IMR-90 (cell line): ENCODE measurements at regions not wholly inside any gene's neighbourhood (a gene's known extent, or its start where the extent isn't known, plus 50 kb on each side); places are given as distances from the start of the nearest gene placed in this dataset.

ENCODE experiments used
- ATAC-seq: fragments of 200-7000 bp; cut with Tn5 transposase; 2 replicates; pipeline ENCODE4 v1.9.1; 2020; ENCODE audit warnings: low read depth, mild to moderate bottlenecking, moderate library complexity
- BruUV-seq: library from RNA; stranded (reverse); fragments of 400-500 nt; replicated peaks from 2 replicates; lab custom pipeline; 2021; lab: Mats Ljungman, UMichigan
- CTCF ChIA-PET: fragments of 300-600 bp; formaldehyde crosslinking; extraction: SDS; loops from one replicate; lab custom pipeline; 2021; ENCODE audit warnings: antibody characterized with exemption; lab: Yijun Ruan, JAX
- POLR2A ChIA-PET: fragments of 300-600 bp; sonication (Branson Sonifier 250); formaldehyde crosslinking; loops from one replicate; lab custom pipeline; 2022; ENCODE audit warnings: antibody characterized with exemption; ENCODE audit not compliant: unreplicated experiment; lab: Charles Lee
- DNase-seq: peaks from one replicate; pipeline ENCODE4 v3.0.0; 2013
- H2AFZ ChIP-seq: replicated peaks from 2 replicates; pipeline ENCODE3; 2013; ENCODE audit warnings: low read length, mild to moderate bottlenecking; ENCODE audit not compliant: poor library complexity
- H2AK5ac ChIP-seq: 2 replicates; pipeline ENCODE4 v1.6.1; 2013; ENCODE audit warnings: low read depth, low read length, inconsistent platforms
- H2AK9ac ChIP-seq: replicated peaks from 2 replicates; pipeline ENCODE3; 2013; ENCODE audit warnings: mild to moderate bottlenecking, low read depth, low read length, moderate library complexity; ENCODE audit not compliant: poor library complexity
- H2BK120ac ChIP-seq: 2 replicates; pipeline ENCODE4 v1.6.1; 2013; ENCODE audit warnings: low read depth, low read length, inconsistent platforms
- H2BK15ac ChIP-seq: 3 replicates; pipeline ENCODE4 v1.6.1; 2013; ENCODE audit warnings: low read depth, low read length, inconsistent platforms
- H2BK20ac ChIP-seq: 2 replicates; pipeline ENCODE4 v1.6.1; 2013; ENCODE audit warnings: low read depth, mild to moderate bottlenecking, inconsistent platforms, low read length, moderate library complexity
- H2BK5ac ChIP-seq: 2 replicates; pipeline ENCODE4 v1.6.1; 2013; ENCODE audit warnings: mild to moderate bottlenecking, low read depth, low read length, inconsistent platforms; ENCODE audit not compliant: poor library complexity, severe bottlenecking
- H3K14ac ChIP-seq: replicated peaks from 2 replicates; pipeline ENCODE4 v1.6.1; 2013; ENCODE audit warnings: low read depth, low read length, inconsistent platforms
- H3K18ac ChIP-seq: 2 replicates; pipeline ENCODE4 v1.6.1; 2013; ENCODE audit warnings: low read depth, low read length, control low read depth
- H3K23ac ChIP-seq: 2 replicates; pipeline ENCODE4 v1.6.1; 2013; ENCODE audit warnings: low read depth, low read length, inconsistent platforms
- H3K27ac ChIP-seq: 2 replicates; pipeline ENCODE4 v1.5.1; 2013; ENCODE audit warnings: mild to moderate bottlenecking, control low read depth, low read length; ENCODE audit not compliant: insufficient read depth
- H3K27me3 ChIP-seq: 2 replicates; pipeline ENCODE4 v1.6.1; 2013; ENCODE audit warnings: low read length; ENCODE audit not compliant: control insufficient read depth, insufficient read depth
- H3K36me3 ChIP-seq: 2 replicates; pipeline ENCODE4 v1.6.1; 2013; ENCODE audit warnings: low read length, mixed read lengths; ENCODE audit not compliant: control insufficient read depth, insufficient read depth
- H3K4ac ChIP-seq: 2 replicates; pipeline ENCODE4 v1.6.1; 2013; ENCODE audit warnings: low read depth, low read length, inconsistent platforms
- H3K4me1 ChIP-seq: 2 replicates; pipeline ENCODE4 v1.6.1; 2013; ENCODE audit warnings: low read length, mixed read lengths; ENCODE audit not compliant: control insufficient read depth, insufficient read depth
- H3K4me2 ChIP-seq: 2 replicates; pipeline ENCODE4 v1.6.1; 2013; ENCODE audit warnings: low read depth, mild to moderate bottlenecking, control low read depth, low read length, moderate library complexity
- H3K4me3 ChIP-seq: 2 replicates; pipeline ENCODE4 v1.5.1; 2013; ENCODE audit warnings: low read depth, mild to moderate bottlenecking, control low read depth, low read length, moderate library complexity; ENCODE audit not compliant: insufficient read depth
- H3K56ac ChIP-seq: 2 replicates; pipeline ENCODE4 v1.6.1; 2013; ENCODE audit warnings: low read length, inconsistent platforms; ENCODE audit not compliant: insufficient read depth; ENCODE audit errors: extremely low read depth
- H3K79me1 ChIP-seq, 2 experiments: 2 replicates each; pipeline ENCODE4 v1.6.1; 2013; ENCODE audit warnings: low read length in 2 of 2, inconsistent platforms in 1 of 2, low read depth in 1 of 2
- H3K9ac ChIP-seq: 2 replicates; pipeline ENCODE4 v1.6.1; 2013; ENCODE audit warnings: low read depth, low read length, control low read depth
- H3K9me1 ChIP-seq: 2 replicates; pipeline ENCODE4 v1.6.1; 2013; ENCODE audit warnings: low read length, inconsistent platforms; ENCODE audit not compliant: insufficient read depth
- H3K9me3 ChIP-seq: 2 replicates; pipeline ENCODE4 v1.6.1; 2013; ENCODE audit warnings: low read length; ENCODE audit not compliant: control insufficient read depth, insufficient read depth
- H4K20me1 ChIP-seq: 2 replicates; pipeline ENCODE4 v1.6.1; 2013; ENCODE audit warnings: low read length, inconsistent platforms; ENCODE audit not compliant: insufficient read depth
- H4K5ac ChIP-seq: 2 replicates; pipeline ENCODE4 v1.6.1; 2013; ENCODE audit warnings: mild to moderate bottlenecking, low read depth, low read length, control low read depth
- H4K8ac ChIP-seq, 2 experiments: 2 replicates each; pipeline ENCODE4 v1.6.1; 2013; ENCODE audit warnings: low read depth in 2 of 2, low read length in 2 of 2, control low read depth in 1 of 2, inconsistent platforms in 1 of 2
- H4K91ac ChIP-seq: 2 replicates; pipeline ENCODE4 v1.6.1; 2013; ENCODE audit warnings: low read depth, low read length, inconsistent platforms; ENCODE audit not compliant: insufficient read depth
- BHLHE40 ChIP-seq: fragments of 150-350 bp; IDR thresholded peaks from 2 replicates; pipeline ENCODE4 v1.6.1; 2016; ENCODE audit warnings: mild to moderate bottlenecking, low read depth, low read length
- CEBPB ChIP-seq: IDR thresholded peaks from 2 replicates; pipeline ENCODE4 v1.6.1; 2012; ENCODE audit warnings: low read depth, low read length, improper control_type of control experiment
- CHD1 ChIP-seq: IDR thresholded peaks from 2 replicates; pipeline ENCODE4 v1.6.1; 2012; ENCODE audit warnings: low read depth, low read length, improper control_type of control experiment
- FOS ChIP-seq: fragments of 150-350 bp; IDR thresholded peaks from 2 replicates; pipeline ENCODE4 v1.6.1; 2016; ENCODE audit warnings: low read depth, low read length
- MAFK ChIP-seq: IDR thresholded peaks from 2 replicates; pipeline ENCODE4 v1.6.1; 2012; ENCODE audit warnings: low read depth, low read length, improper control_type of control experiment
- MAZ ChIP-seq: IDR thresholded peaks from 2 replicates; pipeline ENCODE4 v1.6.1; 2012; ENCODE audit warnings: low read depth, mild to moderate bottlenecking, low read length, improper control_type of control experiment, moderate library complexity, borderline replicate concordance
- MXI1 ChIP-seq: IDR thresholded peaks from 2 replicates; pipeline ENCODE4 v1.6.1; 2012; ENCODE audit warnings: low read depth, mild to moderate bottlenecking, low read length, moderate library complexity, borderline replicate concordance
- NFE2L2 ChIP-seq: fragments of 150-350 bp; IDR thresholded peaks from 2 replicates; pipeline ENCODE4 v1.6.1; 2016; ENCODE audit warnings: low read depth, mild to moderate bottlenecking, low read length
- POLR2A ChIP-seq: IDR thresholded peaks from 2 replicates; pipeline ENCODE4 v1.6.1; 2012; ENCODE audit warnings: mild to moderate bottlenecking, low read depth, low read length
- RAD21 ChIP-seq: IDR thresholded peaks from 2 replicates; pipeline ENCODE4 v1.6.1; 2012; ENCODE audit warnings: low read length, improper control_type of control experiment
- RCOR1 ChIP-seq: IDR thresholded peaks from 2 replicates; pipeline ENCODE4 v1.6.1; 2012; ENCODE audit warnings: mild to moderate bottlenecking, low read length, improper control_type of control experiment; ENCODE audit not compliant: insufficient replicate concordance
- dilution Hi-C: fragments of 300-500 bp; cut with HindIII; formaldehyde crosslinking; loops from one replicate; pipeline ENCODE4 v1.14.3; 2018; ENCODE audit warnings: low sequenced_read_pairs; ENCODE audit not compliant: unreplicated experiment
- in situ Hi-C: fragments of 300-500 bp; cut with MboI; formaldehyde crosslinking; loops from 3 replicates; pipeline ENCODE4 v1.14.3; 2019; ENCODE audit warnings: low sequenced_read_pairs, inconsistent platforms, mixed read lengths
- intact Hi-C: fragments of 100-400 bp; cut with micrococcal nuclease; formaldehyde crosslinking; loops from 2 replicates; pipeline ENCODE4 v1.10.0; 2022
- TF ChIP-seq, protein P1 (sequence below): conservative IDR thresholded peaks from 2 replicates; pipeline ENCODE4 v1.5.1; 2012; ENCODE audit warnings: mild to moderate bottlenecking, low read depth, low read length, improper control_type of control experiment
- TF ChIP-seq, protein P2 (sequence below): fragments of 150-350 bp; IDR thresholded peaks from 2 replicates; pipeline ENCODE4 v1.6.1; 2017; ENCODE audit warnings: mild to moderate bottlenecking, antibody characterized with exemption, low read length, low read depth

DNA sequence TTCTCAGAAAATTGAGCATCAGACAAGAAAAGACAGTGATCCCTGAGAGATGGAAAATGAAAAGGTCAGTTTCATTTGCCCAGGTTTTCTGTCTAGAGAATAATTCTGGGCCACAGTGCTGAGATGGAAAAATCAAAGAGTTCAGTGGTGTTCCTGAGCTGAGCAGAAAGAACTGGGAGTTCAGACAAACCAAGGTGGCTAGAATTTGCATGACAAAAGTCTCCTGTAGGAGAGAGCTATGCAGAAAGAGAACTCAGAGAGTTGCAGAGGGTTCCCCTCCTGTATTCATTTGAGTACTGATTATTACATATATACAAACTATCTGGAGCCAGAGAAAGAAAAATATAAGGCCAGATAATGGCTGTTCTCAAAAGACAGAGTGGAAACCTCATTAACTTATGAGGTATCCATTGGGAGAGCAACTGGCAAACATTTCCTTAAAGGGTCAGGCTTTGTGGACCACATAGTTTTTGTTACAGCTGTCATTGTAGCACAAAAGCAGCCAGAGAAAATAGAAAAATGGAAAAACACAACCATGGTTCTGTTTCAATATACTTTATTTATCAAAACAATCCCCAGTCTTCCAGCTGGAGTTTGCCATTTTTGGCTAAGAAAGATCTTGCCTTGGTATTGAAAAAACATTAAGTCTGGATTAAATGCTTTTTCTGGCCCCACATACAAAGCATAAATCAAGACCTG lies 1004.1 kb downstream of the TBL1XR1 start:
- Histone ChIP-seq H3K4me2 (no peak overlapping the region), H3K79me1 (no peaks in the 10 kb centered on the region), H3K18ac (no peak overlapping the region), H3K4me1 (no peaks in the 10 kb centered on the region), H3K14ac (no peak overlapping the region), H3K27me3 (no peaks in the 10 kb centered on the region), H4K20me1 (no peaks in the 10 kb centered on the region), H3K4ac (no peak overlapping the region), H3K56ac (no peak overlapping the region), H3K9ac (no peak overlapping the region), H3K27ac (no peak overlapping the region), H2AFZ (no peak overlapping the region), H3K9me3 (peaks cover 7% of the 10 kb centered on the region; the same call in 1 of the 2 replicates), H2BK15ac (no peak overlapping the region), H4K91ac (no peak overlapping the region), H3K23ac (no peak overlapping the region), H3K9me1 (no peaks in the 10 kb centered on the region), H2BK20ac (no peak overlapping the region), H2BK5ac (no peak overlapping the region), H2AK5ac (no peak overlapping the region), H4K5ac (no peak overlapping the region), H2BK120ac (no peak overlapping the region), H4K8ac (no peak overlapping the region), H3K36me3 (no peaks in the 10 kb centered on the region), H3K4me3 (no peak overlapping the region), H2AK9ac (no peak overlapping the region)
- in situ Hi-C loops (no loop called here), intact Hi-C loops (no loop called here), dilution Hi-C loops (no loop called here)
- ChIA-PET POLR2A (no interaction called here), CTCF (no interaction called here)
- ATAC-seq (no peak), DNase-seq (no peak)
- no TSS peak for BruUV-seq
- TF ChIP-seq, protein P1, sequence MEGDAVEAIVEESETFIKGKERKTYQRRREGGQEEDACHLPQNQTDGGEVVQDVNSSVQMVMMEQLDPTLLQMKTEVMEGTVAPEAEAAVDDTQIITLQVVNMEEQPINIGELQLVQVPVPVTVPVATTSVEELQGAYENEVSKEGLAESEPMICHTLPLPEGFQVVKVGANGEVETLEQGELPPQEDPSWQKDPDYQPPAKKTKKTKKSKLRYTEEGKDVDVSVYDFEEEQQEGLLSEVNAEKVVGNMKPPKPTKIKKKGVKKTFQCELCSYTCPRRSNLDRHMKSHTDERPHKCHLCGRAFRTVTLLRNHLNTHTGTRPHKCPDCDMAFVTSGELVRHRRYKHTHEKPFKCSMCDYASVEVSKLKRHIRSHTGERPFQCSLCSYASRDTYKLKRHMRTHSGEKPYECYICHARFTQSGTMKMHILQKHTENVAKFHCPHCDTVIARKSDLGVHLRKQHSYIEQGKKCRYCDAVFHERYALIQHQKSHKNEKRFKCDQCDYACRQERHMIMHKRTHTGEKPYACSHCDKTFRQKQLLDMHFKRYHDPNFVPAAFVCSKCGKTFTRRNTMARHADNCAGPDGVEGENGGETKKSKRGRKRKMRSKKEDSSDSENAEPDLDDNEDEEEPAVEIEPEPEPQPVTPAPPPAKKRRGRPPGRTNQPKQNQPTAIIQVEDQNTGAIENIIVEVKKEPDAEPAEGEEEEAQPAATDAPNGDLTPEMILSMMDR: no peak
- TF ChIP-seq MAZ (no peak), MAFK (no peak), BHLHE40 (no peak), FOS (no peak), CEBPB (no peak), RCOR1 (no peak), CHD1 (no peak), MXI1 (no peak), NFE2L2 (no peak), POLR2A (no peak), RAD21 (no peak)
- TF ChIP-seq, protein P2, sequence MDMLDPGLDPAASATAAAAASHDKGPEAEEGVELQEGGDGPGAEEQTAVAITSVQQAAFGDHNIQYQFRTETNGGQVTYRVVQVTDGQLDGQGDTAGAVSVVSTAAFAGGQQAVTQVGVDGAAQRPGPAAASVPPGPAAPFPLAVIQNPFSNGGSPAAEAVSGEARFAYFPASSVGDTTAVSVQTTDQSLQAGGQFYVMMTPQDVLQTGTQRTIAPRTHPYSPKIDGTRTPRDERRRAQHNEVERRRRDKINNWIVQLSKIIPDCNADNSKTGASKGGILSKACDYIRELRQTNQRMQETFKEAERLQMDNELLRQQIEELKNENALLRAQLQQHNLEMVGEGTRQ: no peak
